H1 (cell line): ENCODE measurements at regions not wholly inside any gene's neighbourhood (a gene's known extent, or its start where the extent isn't known, plus 50 kb on each side); places are given as distances from the start of the nearest gene placed in this dataset.
A peak's percentile ranks its signal among the peaks of the same experiment; 100 is the strongest.

Experiments used
- CTCF ChIA-PET: fragments of 300-600 bp; sonication (Branson Sonifier 250); formaldehyde crosslinking; loops from one replicate; lab custom pipeline; 2021; ENCODE audit not compliant: partially characterized antibody; lab: Charles Lee
- POLR2A ChIA-PET: fragments of 300-600 bp; sonication (Branson Sonifier 250); formaldehyde crosslinking; loops from one replicate; lab custom pipeline; 2021; ENCODE audit warnings: inconsistent platforms; ENCODE audit not compliant: partially characterized antibody; lab: Charles Lee
- DNase-seq, 2 experiments: peaks; one replicate each; pipeline versions ENCODE4 v3.0.0 to v3.0.0-alpha.2; 2010 to 2022; ENCODE audit warnings: low spot score in 2 of 2, low read depth in 1 of 2, mixed read lengths in 1 of 2
- FAIRE-seq: peaks from 2 replicates; lab custom pipeline; 2011; peaks lifted over from hg19 to GRCh38; lab: Jason Lieb, UNC
- H2AFZ ChIP-seq: 2 replicates; pipeline ENCODE4 v1.8.1; 2012; ENCODE audit warnings: low read length, inconsistent platforms
- H2AK5ac ChIP-seq: 2 replicates; pipeline ENCODE4 v1.6.1; 2013; ENCODE audit warnings: low read depth, low read length
- H2BK120ac ChIP-seq: replicated peaks from 2 replicates; pipeline ENCODE3; 2013; ENCODE audit warnings: low read depth, low read length, inconsistent platforms
- H2BK12ac ChIP-seq: 2 replicates; pipeline ENCODE4 v1.6.1; 2013; ENCODE audit warnings: low read depth, low read length
- H2BK15ac ChIP-seq: 2 replicates; pipeline ENCODE4 v1.6.1; 2013; ENCODE audit warnings: low read length
- H2BK20ac ChIP-seq: 2 replicates; pipeline ENCODE4 v1.6.1; 2013; ENCODE audit warnings: low read length
- H2BK5ac ChIP-seq: 2 replicates; pipeline ENCODE4 v1.6.1; 2013; ENCODE audit warnings: low read depth, low read length
- H3K14ac ChIP-seq: 2 replicates; pipeline ENCODE4 v1.6.1; 2013; ENCODE audit warnings: inconsistent platforms; ENCODE audit not compliant: insufficient read length
- H3K18ac ChIP-seq: 2 replicates; pipeline ENCODE4 v1.6.1; 2013; ENCODE audit warnings: low read length; ENCODE audit errors: extremely low read depth
- H3K23ac ChIP-seq: 2 replicates; pipeline ENCODE4 v1.6.1; 2013; ENCODE audit warnings: inconsistent platforms; ENCODE audit not compliant: insufficient read length
- H3K23me2 ChIP-seq: 2 replicates; pipeline ENCODE4 v1.6.1; 2013; ENCODE audit warnings: low read depth, low read length
- H3K27ac ChIP-seq: 2 replicates; pipeline ENCODE4 v1.6.1; 2011; ENCODE audit warnings: low read depth, low read length, inconsistent platforms
- H3K27me3 ChIP-seq, 4 experiments: replicated peaks in 1 of 4; 1 replicate in 1 of 4; 2 replicates in 3 of 4; pipeline versions ENCODE4 v1.6.1 to v1.8.1; 2011 to 2013; ENCODE audit warnings: low read length in 3 of 4, mild to moderate bottlenecking in 3 of 4, inconsistent platforms in 2 of 4, mixed read lengths in 2 of 4, moderate library complexity in 1 of 4; ENCODE audit not compliant: control insufficient read depth in 3 of 4, insufficient read depth in 3 of 4; ENCODE audit errors: extremely low read depth in 1 of 4
- H3K36me3 ChIP-seq, 4 experiments: 2 replicates each; pipeline versions ENCODE4 v1.6.1 to v1.8.1; 2011 to 2013; ENCODE audit warnings: mild to moderate bottlenecking in 4 of 4, low read length in 3 of 4, moderate library complexity in 2 of 4, control low read depth in 1 of 4, inconsistent platforms in 1 of 4; ENCODE audit not compliant: insufficient read depth in 4 of 4, control insufficient read depth in 2 of 4
- H3K4ac ChIP-seq: replicated peaks from 2 replicates; pipeline ENCODE3; 2013; ENCODE audit warnings: low read length, low read depth, mixed read lengths, inconsistent platforms; ENCODE audit not compliant: insufficient read length
- H3K4me1 ChIP-seq, 4 experiments: replicated peaks in 1 of 4; 1 replicate in 1 of 4; 2 replicates in 3 of 4; pipeline versions ENCODE4 v1.6.1 to v1.8.1; 2011 to 2013; ENCODE audit warnings: low read length in 3 of 4, inconsistent platforms in 2 of 4, mixed read lengths in 1 of 4; ENCODE audit not compliant: insufficient read depth in 4 of 4, control insufficient read depth in 3 of 4
- H3K4me2 ChIP-seq, 2 experiments: 2 replicates each; pipeline versions ENCODE4 v1.6.1 to v1.8.1; 2011 to 2013; ENCODE audit warnings: low read depth in 2 of 2, low read length in 2 of 2, control low read depth in 1 of 2, inconsistent platforms in 1 of 2, mild to moderate bottlenecking in 1 of 2; ENCODE audit not compliant: insufficient read depth in 1 of 2
- H3K4me3 ChIP-seq, 4 experiments: fragments of 200-600, 300-600 bp in 1 of 4; sonication (generic), shearing (Covaris generic), sonication (Bioruptor Twin) in 1 of 4; 2 replicates each; pipeline versions ENCODE4 v1.5.1 to v1.8.1; 2011 to 2016; ENCODE audit warnings: low read length in 4 of 4, low read depth in 3 of 4, control low read depth in 2 of 4, inconsistent platforms in 2 of 4, mild to moderate bottlenecking in 2 of 4, mixed read lengths in 1 of 4, moderate library complexity in 1 of 4; ENCODE audit not compliant: insufficient read depth in 2 of 4; ENCODE audit errors: extremely low read depth in 1 of 4
- H3K56ac ChIP-seq: replicated peaks from 2 replicates; pipeline ENCODE3; 2013; ENCODE audit warnings: low read depth, mild to moderate bottlenecking, mixed read lengths, low read length, inconsistent platforms; ENCODE audit not compliant: insufficient read length
- H3K79me1 ChIP-seq: 2 replicates; pipeline ENCODE4 v1.6.1; 2013; ENCODE audit warnings: low read depth, low read length, control low read depth
- H3K79me2 ChIP-seq, 2 experiments: 2 replicates each; pipeline versions ENCODE4 v1.6.1 to v1.8.1; 2012 to 2013; ENCODE audit warnings: low read length in 2 of 2, mild to moderate bottlenecking in 2 of 2, inconsistent platforms in 1 of 2; ENCODE audit not compliant: insufficient read depth in 2 of 2, control insufficient read depth in 1 of 2
- H3K9ac ChIP-seq, 4 experiments: replicated peaks in 1 of 4; 1 replicate in 1 of 4; 2 replicates in 3 of 4; pipeline versions ENCODE4 v1.6.1 to v1.8.1; 2011 to 2013; ENCODE audit warnings: low read depth in 3 of 4, low read length in 3 of 4, control low read depth in 2 of 4, mild to moderate bottlenecking in 2 of 4, moderate library complexity in 2 of 4, inconsistent platforms in 1 of 4; ENCODE audit errors: extremely low read depth in 1 of 4
- H3K9me3 ChIP-seq, 2 experiments: 2 replicates each; pipeline versions ENCODE4 v1.6.1 to v1.8.1; 2012 to 2013; ENCODE audit warnings: mild to moderate bottlenecking in 2 of 2, moderate library complexity in 2 of 2, control low read depth in 1 of 2, inconsistent platforms in 1 of 2, low read depth in 1 of 2, low read length in 1 of 2, mixed read lengths in 1 of 2; ENCODE audit not compliant: insufficient read depth in 2 of 2
- H4K20me1 ChIP-seq, 2 experiments: replicated peaks in 1 of 2; 2 replicates each; pipeline versions ENCODE3 to v1.8.1; 2011 to 2013; ENCODE audit warnings: inconsistent platforms in 2 of 2, low read length in 2 of 2, mild to moderate bottlenecking in 1 of 2; ENCODE audit not compliant: insufficient read depth in 2 of 2, control insufficient read depth in 1 of 2
- H4K5ac ChIP-seq: 2 replicates; pipeline ENCODE4 v1.6.1; 2013; ENCODE audit warnings: low read length, low read depth, mixed read lengths, inconsistent platforms; ENCODE audit not compliant: insufficient read length
- H4K8ac ChIP-seq: 2 replicates; pipeline ENCODE4 v1.8.0; 2013; ENCODE audit warnings: mild to moderate bottlenecking, moderate library complexity, low read length, inconsistent platforms; ENCODE audit not compliant: insufficient read depth; ENCODE audit errors: extremely low read depth
- H4K91ac ChIP-seq: replicated peaks from 2 replicates; pipeline ENCODE3; 2013; ENCODE audit warnings: low read length, mixed read lengths, inconsistent platforms; ENCODE audit not compliant: insufficient read length
- ASH2L ChIP-seq: fragments of 200-600, 300-600 bp; sonication (generic); IDR thresholded peaks from one replicate; pipeline ENCODE4 v1.7.1; 2017; ENCODE audit warnings: low read length
- BACH1 ChIP-seq: IDR thresholded peaks from 2 replicates; pipeline ENCODE4 v1.6.1; 2012; ENCODE audit warnings: low read length, improper control_type of control experiment
- GABPA ChIP-seq: IDR thresholded peaks from 2 replicates; pipeline ENCODE4 v1.6.1; 2011; ENCODE audit warnings: mild to moderate bottlenecking, low read length, moderate library complexity, borderline replicate concordance; ENCODE audit not compliant: insufficient read depth
- HDAC2 ChIP-seq, 2 experiments: fragments of 300-600 bp in 1 of 2; sonication (generic) in 1 of 2; IDR thresholded peaks; 2 replicates each; pipeline ENCODE4 v1.6.1; 2011 to 2012; ENCODE audit warnings: low read depth in 2 of 2, low read length in 2 of 2, mild to moderate bottlenecking in 2 of 2, moderate library complexity in 2 of 2, borderline replicate concordance in 1 of 2, inconsistent platforms in 1 of 2
- KDM5A ChIP-seq: fragments of 200-600 bp; IDR thresholded peaks from 2 replicates; pipeline ENCODE4 v1.7.1; 2012; ENCODE audit warnings: mild to moderate bottlenecking, low read length, inconsistent platforms, mixed read lengths
- MAX ChIP-seq: IDR thresholded peaks from 2 replicates; pipeline ENCODE4 v1.6.1; 2012; ENCODE audit warnings: inconsistent platforms
- POLR2AphosphoS5 ChIP-seq: IDR thresholded peaks from 2 replicates; pipeline ENCODE4 v1.6.1; 2011; ENCODE audit warnings: low read depth, low read length
- SIX5 ChIP-seq: IDR thresholded peaks from 2 replicates; pipeline ENCODE4 v1.6.1; 2011; ENCODE audit warnings: mild to moderate bottlenecking, low read depth, low read length
- SP4 ChIP-seq: IDR thresholded peaks from 2 replicates; pipeline ENCODE4 v1.6.1; 2012; ENCODE audit warnings: low read length, inconsistent platforms
- USF2 ChIP-seq: IDR thresholded peaks from 2 replicates; pipeline ENCODE4 v1.6.1; 2011; ENCODE audit warnings: low read length, improper control_type of control experiment
- WGBS, 2 experiments: shearing (Covaris generic) in 1 of 2; methylation state at CpG; one replicate each; pipeline versions ENCODE4 v1.1.6 to v1.1.7; 2013 to 2015; ENCODE audit warnings: low lambda C conversion rate in 2 of 2, mixed read lengths in 2 of 2, inconsistent platforms in 1 of 2, low coverage in 1 of 2, missing lambda C conversion rate in 1 of 2; ENCODE audit not compliant: insufficient replicate concordance in 2 of 2, insufficient coverage in 1 of 2, insufficient read length in 1 of 2; ENCODE audit errors: extremely low coverage in 1 of 2, missing lambda C conversion rate in 1 of 2; 5-methylcytosine and 5-hydroxymethylcytosine counted together

DNA sequence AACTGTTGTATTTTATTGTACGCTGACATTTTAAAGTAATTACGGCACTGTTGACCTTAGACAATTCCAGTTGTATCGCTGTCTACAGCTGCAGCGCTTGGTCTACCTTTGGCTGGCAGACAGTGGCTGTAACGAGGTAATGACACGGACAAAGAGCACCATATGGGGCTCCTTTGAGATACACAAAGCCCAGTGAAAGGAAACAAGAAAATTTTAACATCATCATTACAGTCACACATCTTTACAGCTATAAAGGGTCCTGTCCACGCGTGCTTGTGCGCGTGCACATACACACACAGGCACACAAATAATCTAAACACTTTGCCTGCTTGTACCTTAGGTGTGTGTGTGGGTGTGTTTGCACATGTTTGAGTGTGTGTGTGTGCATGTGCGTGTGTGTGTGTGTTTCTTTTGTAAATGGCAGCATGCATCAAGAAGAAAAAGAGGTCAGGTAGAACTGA lies 946.0 kb downstream of the NR2F1-AS1 start:
- TF ChIP-seq USF2 (no peak), GABPA (no peak), SIX5 (no peak), BACH1 (no peak), SP4 (no peak), POLR2AphosphoS5 (no peak), MAX (no peak), KDM5A (no peak), ASH2L (no peak), HDAC2 (IDR thresholded peaks at IDR 0.05; ENCODE audit: borderline replicate concordance in 1 of 2, low read depth in 2 of 2, low read length in 2 of 2) (no peak)
- TF ChIP-seq, all 59 proteins: peak for 0
- no peak for DNase-seq
- FAIRE-seq = no peak
- Histone ChIP-seq H3K79me2 (no peaks in the 10 kb centered on the region), H3K4me2 (no peak overlapping the region), H2BK15ac (no peak overlapping the region), H4K91ac (no peak overlapping the region), H3K18ac (no peak overlapping the region), H2BK20ac (no peak overlapping the region), H4K20me1 (no peaks in the 10 kb centered on the region), H3K23me2 (no peaks in the 10 kb centered on the region), H3K23ac (no peak overlapping the region), H3K9ac (no peak overlapping the region), H2BK5ac (no peak overlapping the region), H3K4me1 (peaks cover 0 to 2% (median 0%) of the 10 kb centered on the region in 4 experiments; a peak in 1 of 7 replicates), H4K5ac (no peak overlapping the region), H3K9me3 (no peaks in the 10 kb centered on the region), H3K4me3 (no peak overlapping the region), H4K8ac (no peak overlapping the region), H3K56ac (no peak overlapping the region), H2BK120ac (no peak overlapping the region), H3K27me3 (no peaks in the 10 kb centered on the region), H3K14ac (no peak overlapping the region), H2BK12ac (no peak overlapping the region), H2AK5ac (no peak overlapping the region), H2AFZ (0 out of 2 replicates have a peak overlapping the region, but pooled peaks have one; percentile 19), H3K79me1 (no peaks in the 10 kb centered on the region), H3K36me3 (no peaks in the 10 kb centered on the region), H3K27ac (no peak overlapping the region), H3K4ac (no peak overlapping the region)
- 94% methylated on average over 11 of the region's 11 CpGs; no CpG with 5 or more reads in 1 of the 2 experiments for WGBS, 2 experiments
- ChIA-PET POLR2A (no interaction called here), CTCF (interaction anchor here (4.2 kb wide), 1 partner anchor 8 kb away, joined by 13 read pairs; no protein-coding TSS in a partner anchor)
